GM19238 (cell line): ENCODE measurements at regions not wholly inside any gene's neighbourhood (a gene's known extent, or its start where the extent isn't known, plus 50 kb on each side); places are given as distances from the start of the nearest gene placed in this dataset.

Source experiments
- DNase-seq: peaks from one replicate; pipeline ENCODE4 v3.0.0; 2011; ENCODE audit warnings: low spot score; ENCODE audit not compliant: insufficient read length

GRCh38 chr13:47519626-47520025, 481.4 kb downstream of the SUCLA2 start:
- DNase-seq: no peak

- no peak for DNase-seq
Measured at GRCh38 chr13:47518530-47518929, 482.5 kb downstream of the SUCLA2 start.

- no peak for DNase-seq
Measured at GRCh38 chr13:47511647-47512046, 489.4 kb downstream of the SUCLA2 start.

GRCh38 chr13:47508527-47509228, 492.4 kb downstream of the SUCLA2 start:
- DNase-seq: no peak

GRCh38 chr13:47503475-47503874, 497.6 kb downstream of the SUCLA2 start:
- no peak for DNase-seq

- no peak for DNase-seq
Measured at GRCh38 chr13:47502166-47502565, 498.9 kb downstream of the SUCLA2 start.

GRCh38 chr13:47499358-47500150, 501.5 kb downstream of the SUCLA2 start:
- no peak for DNase-seq

- no peak for DNase-seq
Measured at GRCh38 chr13:47484548-47484947, 516.5 kb downstream of the SUCLA2 start.

GRCh38 chr13:47481536-47481935, 519.5 kb downstream of the SUCLA2 start:
- DNase-seq: no peak

- no peak for DNase-seq
Measured at GRCh38 chr13:47480951-47481350, 520.1 kb downstream of the SUCLA2 start.

- DNase-seq: no peak
Measured at GRCh38 chr13:47480121-47480520, 521.0 kb downstream of the SUCLA2 start.

- DNase-seq: no peak
Measured at GRCh38 chr13:47478985-47479384, 522.1 kb downstream of the SUCLA2 start.

GRCh38 chr13:47475441-47475948, 525.6 kb downstream of the SUCLA2 start:
- no peak for DNase-seq

GRCh38 chr13:47474839-47475238, 526.2 kb downstream of the SUCLA2 start:
- DNase-seq: no peak

GRCh38 chr13:47474326-47474725, 526.7 kb downstream of the SUCLA2 start:
- DNase-seq: no peak

GRCh38 chr13:47472516-47472915, 528.6 kb downstream of the SUCLA2 start:
- DNase-seq: no peak

GRCh38 chr13:47463726-47464125, 537.3 kb downstream of the SUCLA2 start:
- DNase-seq: no peak

- DNase-seq: no peak
Measured at GRCh38 chr13:47463002-47463401, 538.1 kb downstream of the SUCLA2 start.

GRCh38 chr13:47461816-47462215, 539.3 kb downstream of the SUCLA2 start:
- no peak for DNase-seq

- no peak for DNase-seq
Measured at GRCh38 chr13:47459512-47459911, 541.6 kb downstream of the SUCLA2 start.

GRCh38 chr13:47457626-47458025, 543.4 kb downstream of the SUCLA2 start:
- DNase-seq: no peak

GRCh38 chr13:47455626-47456025, 545.4 kb downstream of the SUCLA2 start:
- no peak for DNase-seq

GRCh38 chr13:47454986-47455385, 546.1 kb downstream of the SUCLA2 start:
- DNase-seq: no peak
